ENCODE measurements at regions not wholly inside any gene's neighbourhood (a gene's known extent, or its start where the extent isn't known, plus 50 kb on each side); places are given as distances from the start of the nearest gene placed in this dataset.

GRCh38 chr1:239912471-239912870, 179.2 kb upstream of the FMN2 start (continued):
- no peak for TF ChIP-seq RFX5 (IDR thresholded peaks at IDR 0.05; ENCODE audit: borderline replicate concordance, low read depth, low read length)
- no peak for TF ChIP-seq ASH2L (IDR thresholded peaks at IDR 0.05; ENCODE audit: low read length)

Data from H1 (cell line).